ENCODE measurements at regions not wholly inside any gene's neighbourhood (a gene's known extent, or its start where the extent isn't known, plus 50 kb on each side); places are given as distances from the start of the nearest gene placed in this dataset.

- TF ChIP-seq CTCF (IDR thresholded peaks at IDR 0.05; ENCODE audit: insufficient read depth, low read length) (no peak), POLR2AphosphoS5 (IDR thresholded peaks at IDR 0.05; ENCODE audit: low read depth) (no peak), REST (IDR thresholded peaks at IDR 0.05; ENCODE audit: insufficient replicate concordance, low read depth) (no peak), GABPA (IDR thresholded peaks at IDR 0.05; ENCODE audit: low read depth) (no peak), SPI1 (IDR thresholded peaks at IDR 0.05; ENCODE audit: borderline replicate concordance, low read depth) (no peak)
These were observed 73.1 kb upstream of the GAS1 start for GRCh38 chr9:87020169-87020950.
